IMR-90 (cell line): ENCODE measurements at regions not wholly inside any gene's neighbourhood (a gene's known extent, or its start where the extent isn't known, plus 50 kb on each side); places are given as distances from the start of the nearest gene placed in this dataset.

Experiments used
- ATAC-seq: fragments of 200-7000 bp; cut with Tn5 transposase; 2 replicates; pipeline ENCODE4 v1.9.1; 2020; ENCODE audit warnings: low read depth, mild to moderate bottlenecking, moderate library complexity
- BruUV-seq: library from RNA; stranded (reverse); fragments of 400-500 nt; replicated peaks from 2 replicates; lab custom pipeline; 2021; lab: Mats Ljungman, UMichigan
- CTCF ChIA-PET: fragments of 300-600 bp; formaldehyde crosslinking; extraction: SDS; loops from one replicate; lab custom pipeline; 2021; ENCODE audit warnings: antibody characterized with exemption; lab: Yijun Ruan, JAX
- POLR2A ChIA-PET: fragments of 300-600 bp; sonication (Branson Sonifier 250); formaldehyde crosslinking; loops from one replicate; lab custom pipeline; 2022; ENCODE audit warnings: antibody characterized with exemption; ENCODE audit not compliant: unreplicated experiment; lab: Charles Lee
- DNase-seq: peaks from one replicate; pipeline ENCODE4 v3.0.0; 2013
- H2AFZ ChIP-seq: replicated peaks from 2 replicates; pipeline ENCODE3; 2013; ENCODE audit warnings: low read length, mild to moderate bottlenecking; ENCODE audit not compliant: poor library complexity
- H2AK5ac ChIP-seq: 2 replicates; pipeline ENCODE4 v1.6.1; 2013; ENCODE audit warnings: low read depth, low read length, inconsistent platforms
- H2AK9ac ChIP-seq: replicated peaks from 2 replicates; pipeline ENCODE3; 2013; ENCODE audit warnings: mild to moderate bottlenecking, low read depth, low read length, moderate library complexity; ENCODE audit not compliant: poor library complexity
- H2BK120ac ChIP-seq: 2 replicates; pipeline ENCODE4 v1.6.1; 2013; ENCODE audit warnings: low read depth, low read length, inconsistent platforms
- H2BK15ac ChIP-seq: 3 replicates; pipeline ENCODE4 v1.6.1; 2013; ENCODE audit warnings: low read depth, low read length, inconsistent platforms
- H2BK20ac ChIP-seq: 2 replicates; pipeline ENCODE4 v1.6.1; 2013; ENCODE audit warnings: low read depth, mild to moderate bottlenecking, inconsistent platforms, low read length, moderate library complexity
- H2BK5ac ChIP-seq: 2 replicates; pipeline ENCODE4 v1.6.1; 2013; ENCODE audit warnings: mild to moderate bottlenecking, low read depth, low read length, inconsistent platforms; ENCODE audit not compliant: poor library complexity, severe bottlenecking
- H3K14ac ChIP-seq: replicated peaks from 2 replicates; pipeline ENCODE4 v1.6.1; 2013; ENCODE audit warnings: low read depth, low read length, inconsistent platforms
- H3K18ac ChIP-seq: 2 replicates; pipeline ENCODE4 v1.6.1; 2013; ENCODE audit warnings: low read depth, low read length, control low read depth
- H3K23ac ChIP-seq: 2 replicates; pipeline ENCODE4 v1.6.1; 2013; ENCODE audit warnings: low read depth, low read length, inconsistent platforms
- H3K27ac ChIP-seq: 2 replicates; pipeline ENCODE4 v1.5.1; 2013; ENCODE audit warnings: mild to moderate bottlenecking, control low read depth, low read length; ENCODE audit not compliant: insufficient read depth
- H3K27me3 ChIP-seq: 2 replicates; pipeline ENCODE4 v1.6.1; 2013; ENCODE audit warnings: low read length; ENCODE audit not compliant: control insufficient read depth, insufficient read depth
- H3K36me3 ChIP-seq: 2 replicates; pipeline ENCODE4 v1.6.1; 2013; ENCODE audit warnings: low read length, mixed read lengths; ENCODE audit not compliant: control insufficient read depth, insufficient read depth
- H3K4ac ChIP-seq: 2 replicates; pipeline ENCODE4 v1.6.1; 2013; ENCODE audit warnings: low read depth, low read length, inconsistent platforms
- H3K4me1 ChIP-seq: 2 replicates; pipeline ENCODE4 v1.6.1; 2013; ENCODE audit warnings: low read length, mixed read lengths; ENCODE audit not compliant: control insufficient read depth, insufficient read depth
- H3K4me2 ChIP-seq: 2 replicates; pipeline ENCODE4 v1.6.1; 2013; ENCODE audit warnings: low read depth, mild to moderate bottlenecking, control low read depth, low read length, moderate library complexity
- H3K4me3 ChIP-seq: 2 replicates; pipeline ENCODE4 v1.5.1; 2013; ENCODE audit warnings: low read depth, mild to moderate bottlenecking, control low read depth, low read length, moderate library complexity; ENCODE audit not compliant: insufficient read depth
- H3K56ac ChIP-seq: 2 replicates; pipeline ENCODE4 v1.6.1; 2013; ENCODE audit warnings: low read length, inconsistent platforms; ENCODE audit not compliant: insufficient read depth; ENCODE audit errors: extremely low read depth
- H3K79me1 ChIP-seq, 2 experiments: 2 replicates each; pipeline ENCODE4 v1.6.1; 2013; ENCODE audit warnings: low read length in 2 of 2, inconsistent platforms in 1 of 2, low read depth in 1 of 2
- H3K9ac ChIP-seq: 2 replicates; pipeline ENCODE4 v1.6.1; 2013; ENCODE audit warnings: low read depth, low read length, control low read depth
- H3K9me1 ChIP-seq: 2 replicates; pipeline ENCODE4 v1.6.1; 2013; ENCODE audit warnings: low read length, inconsistent platforms; ENCODE audit not compliant: insufficient read depth
- H3K9me3 ChIP-seq: 2 replicates; pipeline ENCODE4 v1.6.1; 2013; ENCODE audit warnings: low read length; ENCODE audit not compliant: control insufficient read depth, insufficient read depth
- H4K20me1 ChIP-seq: 2 replicates; pipeline ENCODE4 v1.6.1; 2013; ENCODE audit warnings: low read length, inconsistent platforms; ENCODE audit not compliant: insufficient read depth
- H4K5ac ChIP-seq: 2 replicates; pipeline ENCODE4 v1.6.1; 2013; ENCODE audit warnings: mild to moderate bottlenecking, low read depth, low read length, control low read depth
- H4K8ac ChIP-seq, 2 experiments: 2 replicates each; pipeline ENCODE4 v1.6.1; 2013; ENCODE audit warnings: low read depth in 2 of 2, low read length in 2 of 2, control low read depth in 1 of 2, inconsistent platforms in 1 of 2
- H4K91ac ChIP-seq: 2 replicates; pipeline ENCODE4 v1.6.1; 2013; ENCODE audit warnings: low read depth, low read length, inconsistent platforms; ENCODE audit not compliant: insufficient read depth
- BHLHE40 ChIP-seq: fragments of 150-350 bp; IDR thresholded peaks from 2 replicates; pipeline ENCODE4 v1.6.1; 2016; ENCODE audit warnings: mild to moderate bottlenecking, low read depth, low read length
- CEBPB ChIP-seq: IDR thresholded peaks from 2 replicates; pipeline ENCODE4 v1.6.1; 2012; ENCODE audit warnings: low read depth, low read length, improper control_type of control experiment
- CTCF ChIP-seq: conservative IDR thresholded peaks from 2 replicates; pipeline ENCODE4 v1.5.1; 2012; ENCODE audit warnings: mild to moderate bottlenecking, low read depth, low read length, improper control_type of control experiment
- ELK1 ChIP-seq: fragments of 150-350 bp; IDR thresholded peaks from 2 replicates; pipeline ENCODE4 v1.6.1; 2016; ENCODE audit warnings: low read depth, mild to moderate bottlenecking, low read length, moderate library complexity, borderline replicate concordance
- MAFK ChIP-seq: IDR thresholded peaks from 2 replicates; pipeline ENCODE4 v1.6.1; 2012; ENCODE audit warnings: low read depth, low read length, improper control_type of control experiment
- MAZ ChIP-seq: IDR thresholded peaks from 2 replicates; pipeline ENCODE4 v1.6.1; 2012; ENCODE audit warnings: low read depth, mild to moderate bottlenecking, low read length, improper control_type of control experiment, moderate library complexity, borderline replicate concordance
- POLR2A ChIP-seq: IDR thresholded peaks from 2 replicates; pipeline ENCODE4 v1.6.1; 2012; ENCODE audit warnings: mild to moderate bottlenecking, low read depth, low read length
- RCOR1 ChIP-seq: IDR thresholded peaks from 2 replicates; pipeline ENCODE4 v1.6.1; 2012; ENCODE audit warnings: mild to moderate bottlenecking, low read length, improper control_type of control experiment; ENCODE audit not compliant: insufficient replicate concordance
- WGBS, 2 experiments: methylation state at CpG; one replicate each; pipeline versions ENCODE4 v1.1.5 to v1.1.7; 2013; ENCODE audit warnings: missing lambda C conversion rate in 2 of 2; ENCODE audit not compliant: insufficient read length in 1 of 2; ENCODE audit errors: extremely low coverage in 2 of 2; 5-methylcytosine and 5-hydroxymethylcytosine counted together
- dilution Hi-C: fragments of 300-500 bp; cut with HindIII; formaldehyde crosslinking; loops from one replicate; pipeline ENCODE4 v1.14.3; 2018; ENCODE audit warnings: low sequenced_read_pairs; ENCODE audit not compliant: unreplicated experiment
- in situ Hi-C: fragments of 300-500 bp; cut with MboI; formaldehyde crosslinking; loops from 3 replicates; pipeline ENCODE4 v1.14.3; 2019; ENCODE audit warnings: low sequenced_read_pairs, inconsistent platforms, mixed read lengths
- intact Hi-C: fragments of 100-400 bp; cut with micrococcal nuclease; formaldehyde crosslinking; loops from 2 replicates; pipeline ENCODE4 v1.10.0; 2022

GRCh38 chr7:124255041-124255655 lies 222.3 kb upstream of the TMEM229A start:
- CTCF ChIA-PET = no interaction called here

More at GRCh38 chr7:124255041-124255655, 222.3 kb upstream of the TMEM229A start:
- no peak overlapping the region for H3K14ac ChIP-seq
- dilution Hi-C loops (no loop called here), intact Hi-C loops (no loop called here), in situ Hi-C loops (no loop called here)
- no peak overlapping the region for H3K4ac ChIP-seq
- no CpG with 5 or more reads among the region's 4 CpGs for WGBS, 2 experiments
- no peaks in the 10 kb centered on the region; the same call in 1 of the 2 replicates for H3K9me1 ChIP-seq
- H2BK5ac ChIP-seq = no peak overlapping the region
- TF ChIP-seq CTCF (no peak), MAFK (no peak), RCOR1 (no peak), CEBPB (no peak), POLR2A (no peak), ELK1 (no peak), BHLHE40 (no peak), MAZ (no peak)
- no peak overlapping the region for H2BK15ac ChIP-seq
- H4K20me1 ChIP-seq = no peaks in the 10 kb centered on the region
- H4K5ac ChIP-seq = no peak overlapping the region
- no TSS peak for BruUV-seq
- H3K9ac ChIP-seq = no peak overlapping the region
- no peak overlapping the region for H3K56ac ChIP-seq
- H3K18ac ChIP-seq = no peak overlapping the region
- ATAC-seq (no peak), DNase-seq (no peak)
- H3K36me3 ChIP-seq = no peaks in the 10 kb centered on the region
- no peaks in the 10 kb centered on the region for H3K79me1 ChIP-seq
- no peak overlapping the region for H4K91ac ChIP-seq
- no peak overlapping the region for H4K8ac ChIP-seq
- no peaks in the 10 kb centered on the region for H3K27me3 ChIP-seq
- no peak overlapping the region for H2AFZ ChIP-seq
- H3K27ac ChIP-seq = no peak overlapping the region
- POLR2A ChIA-PET = no interaction called here
- H3K4me3 ChIP-seq = no peak overlapping the region
- H3K9me3 ChIP-seq = no peaks in the 10 kb centered on the region
- H3K4me2 ChIP-seq = no peak overlapping the region
- H2AK5ac ChIP-seq = no peak overlapping the region
- H3K4me1 ChIP-seq = peaks cover 4% of the 10 kb centered on the region; the same call in 1 of the 2 replicates
- H3K23ac ChIP-seq = no peak overlapping the region
- H2AK9ac ChIP-seq = no peak overlapping the region
- no peak overlapping the region for H2BK20ac ChIP-seq
- H2BK120ac ChIP-seq = no peak overlapping the region
